OCI-LY1 (cell line): ENCODE measurements at regions not wholly inside any gene's neighbourhood (a gene's known extent, or its start where the extent isn't known, plus 50 kb on each side); places are given as distances from the start of the nearest gene placed in this dataset.

Experiments used
- EZH2 ChIP-seq: fragments of 200-600 bp; sonication (generic), shearing (Covaris generic); IDR thresholded peaks from 2 replicates; pipeline ENCODE4 v1.8.0; 2017; ENCODE audit warnings: borderline replicate concordance, mixed run types, mild to moderate bottlenecking, antibody characterized with exemption, low read length, moderate library complexity, mixed read lengths
- TF ChIP-seq, protein P1 (sequence below): fragments of 200-600 bp; sonication (generic), shearing (Covaris generic); IDR thresholded peaks from 2 replicates; pipeline ENCODE4 v1.5.1; 2017; ENCODE audit warnings: mild to moderate bottlenecking, antibody characterized with exemption, low read length, moderate library complexity, mixed read lengths

DNA sequence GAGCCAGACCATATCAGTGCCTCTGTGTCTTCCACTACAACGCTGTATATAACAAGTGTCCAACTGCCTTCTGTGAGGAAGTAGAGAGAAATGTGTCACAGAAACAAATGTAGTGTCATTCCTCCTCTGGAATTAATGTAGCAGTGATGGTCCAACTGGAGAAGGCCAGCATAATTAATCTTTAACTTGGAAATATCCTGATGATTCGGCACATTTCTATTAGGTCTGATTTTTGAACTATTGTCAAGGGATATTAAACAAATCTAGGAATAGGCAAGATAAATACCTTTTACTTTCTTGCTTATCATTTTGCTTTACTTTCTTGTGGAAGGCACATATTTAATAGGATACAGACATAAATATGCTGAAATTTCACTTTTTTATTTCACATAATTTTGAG is 446.2 kb upstream of the ALCAM start:
- TF ChIP-seq, protein P1, sequence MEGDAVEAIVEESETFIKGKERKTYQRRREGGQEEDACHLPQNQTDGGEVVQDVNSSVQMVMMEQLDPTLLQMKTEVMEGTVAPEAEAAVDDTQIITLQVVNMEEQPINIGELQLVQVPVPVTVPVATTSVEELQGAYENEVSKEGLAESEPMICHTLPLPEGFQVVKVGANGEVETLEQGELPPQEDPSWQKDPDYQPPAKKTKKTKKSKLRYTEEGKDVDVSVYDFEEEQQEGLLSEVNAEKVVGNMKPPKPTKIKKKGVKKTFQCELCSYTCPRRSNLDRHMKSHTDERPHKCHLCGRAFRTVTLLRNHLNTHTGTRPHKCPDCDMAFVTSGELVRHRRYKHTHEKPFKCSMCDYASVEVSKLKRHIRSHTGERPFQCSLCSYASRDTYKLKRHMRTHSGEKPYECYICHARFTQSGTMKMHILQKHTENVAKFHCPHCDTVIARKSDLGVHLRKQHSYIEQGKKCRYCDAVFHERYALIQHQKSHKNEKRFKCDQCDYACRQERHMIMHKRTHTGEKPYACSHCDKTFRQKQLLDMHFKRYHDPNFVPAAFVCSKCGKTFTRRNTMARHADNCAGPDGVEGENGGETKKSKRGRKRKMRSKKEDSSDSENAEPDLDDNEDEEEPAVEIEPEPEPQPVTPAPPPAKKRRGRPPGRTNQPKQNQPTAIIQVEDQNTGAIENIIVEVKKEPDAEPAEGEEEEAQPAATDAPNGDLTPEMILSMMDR: no peak
- TF ChIP-seq EZH2: no peak
